ENCODE measurements at regions not wholly inside any gene's neighbourhood (a gene's known extent, or its start where the extent isn't known, plus 50 kb on each side); places are given as distances from the start of the nearest gene placed in this dataset.
"Not testable (repeated sequence)": the region's sequence is repeated elsewhere in the genome, so short reads cannot be mapped to it uniquely, and the experiment has no call there.

- no peak for DNase-seq (ENCODE audit: low spot score)
Measured at GRCh38 chr9:83138422-83139135, 75.6 kb upstream of the RASEF start.

DNA sequence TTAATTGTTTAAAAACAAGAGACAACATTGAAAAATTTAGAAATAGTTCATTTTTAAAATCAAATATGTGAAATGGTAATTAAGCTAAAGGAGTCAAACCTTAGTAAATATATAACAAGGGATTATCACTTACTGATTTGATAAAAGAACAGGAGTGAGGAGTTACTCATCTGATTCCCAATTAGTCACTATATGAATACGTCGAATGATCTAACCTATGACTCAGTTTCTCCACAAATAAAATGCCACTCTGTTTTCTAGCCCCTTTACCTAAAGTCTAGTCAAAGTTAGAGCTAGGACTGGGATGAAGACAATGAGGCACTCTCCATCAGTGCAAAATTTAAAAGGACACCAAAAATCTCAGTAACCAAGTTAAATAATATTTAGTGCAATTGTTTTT is 70.4 kb upstream of the RASEF start:
- DNase-seq (ENCODE audit: low spot score): no peak

GRCh38 chr9:83132768-83133167 is 69.8 kb upstream of the RASEF start:
- no peak for DNase-seq (ENCODE audit: low spot score)

- DNase-seq (ENCODE audit: low spot score): no peak
Measured at GRCh38 chr9:83130541-83130940, 67.6 kb upstream of the RASEF start.

- DNase-seq (ENCODE audit: low spot score): no peak
Measured at GRCh38 chr9:83125671-83126070, 62.7 kb upstream of the RASEF start.

DNA sequence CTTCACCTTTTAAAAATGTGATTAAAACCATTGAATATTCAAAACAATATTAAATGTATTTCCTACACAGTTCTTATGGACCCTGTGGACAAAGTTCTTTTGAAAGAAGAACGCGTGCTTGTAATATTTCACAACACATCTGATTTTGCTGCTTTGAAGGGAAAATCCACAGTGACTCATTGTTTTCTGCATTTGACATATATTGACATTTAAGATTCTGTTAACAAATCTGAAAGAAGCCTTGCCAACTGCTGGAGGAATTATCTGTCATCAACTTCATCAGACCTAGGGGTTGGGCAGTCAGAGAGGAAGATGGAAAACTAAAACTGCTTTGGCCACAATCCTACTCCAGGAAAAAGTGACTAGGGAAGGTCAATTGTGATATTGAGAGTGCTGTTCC is 56.9 kb upstream of the RASEF start:
- no peak for DNase-seq (ENCODE audit: low spot score)

GRCh38 chr9:83116026-83116425 is 53.1 kb upstream of the RASEF start:
- no peak for DNase-seq (ENCODE audit: low spot score)

- not testable (repeated sequence) for DNase-seq (ENCODE audit: low spot score)
Measured at GRCh38 chr9:83113445-83113844, 50.5 kb upstream of the RASEF start.
